ENCODE measurements at regions not wholly inside any gene's neighbourhood (a gene's known extent, or its start where the extent isn't known, plus 50 kb on each side); places are given as distances from the start of the nearest gene placed in this dataset.
A peak's percentile ranks its signal among the peaks of the same experiment; 100 is the strongest.
"Not testable (repeated sequence)": the region's sequence is repeated elsewhere in the genome, so short reads cannot be mapped to it uniquely, and the experiment has no call there.

- not testable (repeated sequence) for DNase-seq (ENCODE audit: low spot score)
Measured at GRCh38 chr17:16843511-16843910, 128.4 kb downstream of the TNFRSF13B start.

GRCh38 chr17:16842346-16842745 lies 129.6 kb downstream of the TNFRSF13B start:
- DNase-seq (ENCODE audit: low spot score) = peak; percentile 42

- not testable (repeated sequence) for DNase-seq (ENCODE audit: low spot score)
Measured at GRCh38 chr17:16841896-16842295, 130.0 kb downstream of the TNFRSF13B start.

GRCh38 chr17:16840219-16840618 lies 131.7 kb downstream of the TNFRSF13B start:
- not testable (repeated sequence) for DNase-seq (ENCODE audit: low spot score)

- DNase-seq (ENCODE audit: low spot score) = not testable (repeated sequence)
Measured at GRCh38 chr17:16839242-16840175, 132.4 kb downstream of the TNFRSF13B start.

- DNase-seq (ENCODE audit: low spot score) = not testable (repeated sequence)
Measured at GRCh38 chr17:16838795-16839194, 133.1 kb downstream of the TNFRSF13B start.

GRCh38 chr17:16838287-16838686 lies 133.6 kb downstream of the TNFRSF13B start:
- not testable (repeated sequence) for DNase-seq (ENCODE audit: low spot score)

GRCh38 chr17:16837468-16838266 lies 134.3 kb downstream of the TNFRSF13B start:
- not testable (repeated sequence) for DNase-seq (ENCODE audit: low spot score)

GRCh38 chr17:16836315-16836915 lies 135.5 kb downstream of the TNFRSF13B start:
- not testable (repeated sequence) for DNase-seq (ENCODE audit: low spot score)

- DNase-seq (ENCODE audit: low spot score) = not testable (repeated sequence)
Measured at GRCh38 chr17:16833517-16833916, 138.4 kb downstream of the TNFRSF13B start.

- not testable (repeated sequence) for DNase-seq (ENCODE audit: low spot score)
Measured at GRCh38 chr17:16832853-16833252, 139.1 kb downstream of the TNFRSF13B start.

- not testable (repeated sequence) for DNase-seq (ENCODE audit: low spot score)
Measured at GRCh38 chr17:16832206-16832605, 139.7 kb downstream of the TNFRSF13B start.

- DNase-seq (ENCODE audit: low spot score) = not testable (repeated sequence)
Measured at GRCh38 chr17:16830770-16831169, 140.7 kb downstream of the CCDC144A start.

- not testable (repeated sequence) for DNase-seq (ENCODE audit: low spot score)
Measured at GRCh38 chr17:16830219-16830618, 140.2 kb downstream of the CCDC144A start.

Measured in ecto neural progenitor cell (in vitro differentiated cells).